K562 (cell line): ENCODE measurements at regions not wholly inside any gene's neighbourhood (a gene's known extent, or its start where the extent isn't known, plus 50 kb on each side); places are given as distances from the start of the nearest gene placed in this dataset.
"Not testable (repeated sequence)": the region's sequence is repeated elsewhere in the genome, so short reads cannot be mapped to it uniquely, and the experiment has no call there.

ENCODE experiments used
- CBX3 ChIP-seq, 2 experiments: IDR thresholded peaks; 1 replicate in 1 of 2; 2 replicates in 1 of 2; pipeline ENCODE4 v1.6.1; 2012; ENCODE audit warnings: inconsistent platforms in 2 of 2, low read length in 2 of 2, borderline replicate concordance in 1 of 2, control low read depth in 1 of 2
- CTCF ChIP-seq, 3 experiments: IDR thresholded peaks in 2 of 3; conservative IDR thresholded peaks in 1 of 3; 2 replicates each; pipeline ENCODE4 v1.5.1; 2011 to 2012; ENCODE audit warnings: low read length in 3 of 3, mild to moderate bottlenecking in 3 of 3, control low read depth in 2 of 3, improper control_type of control experiment in 1 of 3, inconsistent platforms in 1 of 3, low read depth in 1 of 3, mixed read lengths in 1 of 3, moderate library complexity in 1 of 3; ENCODE audit not compliant: insufficient read depth in 2 of 3
- FOXM1 ChIP-seq, 2 experiments: fragments of 450-650 bp in 1 of 2; sonication (generic) in 1 of 2; formaldehyde crosslinking in 1 of 2; IDR thresholded peaks; 2 replicates each; pipeline versions ENCODE4 v1.6.1 to v1.9.0; 2017 to 2022; ENCODE audit warnings: low read depth in 2 of 2, mild to moderate bottlenecking in 2 of 2, missing genetic modification reagents in 1 of 2, moderate library complexity in 1 of 2
- POLR2A ChIP-seq: fragments of 450-650 bp; conservative IDR thresholded peaks from 2 replicates; pipeline ENCODE4 v1.6.1; 2016
- SMAD3 ChIP-seq: fragments of 450-650 bp; formaldehyde crosslinking; conservative IDR thresholded peaks from 2 replicates; pipeline ENCODE4 v1.4.0; 2020; ENCODE audit warnings: mild to moderate bottlenecking
- USF2 ChIP-seq: sonication (generic); formaldehyde crosslinking; IDR thresholded peaks from 2 replicates; pipeline ENCODE4 v1.5.0; 2020; ENCODE audit warnings: missing genetic modification reagents
- ZNF143 ChIP-seq: sonication (generic); formaldehyde crosslinking; IDR thresholded peaks from 2 replicates; pipeline ENCODE4 v1.9.0; 2022; ENCODE audit warnings: mild to moderate bottlenecking, missing genetic modification reagents

- not testable (repeated sequence) for TF ChIP-seq POLR2A; CBX3 (IDR thresholded peaks at IDR 0.05; ENCODE audit: borderline replicate concordance in 1 of 2, low read length in 2 of 2); CTCF (IDR thresholded peaks at IDR 0.05 in 2 of 3, conservative IDR thresholded peaks at IDR 0.05 in 1 of 3; ENCODE audit: insufficient read depth in 2 of 3, low read depth in 1 of 3, low read length in 3 of 3); SMAD3; USF2 (CRISPR knock-in tag); FOXM1 (IDR thresholded peaks at IDR 0.05; ENCODE audit: low read depth); FOXM1 (CRISPR knock-in tag; IDR thresholded peaks at IDR 0.05; ENCODE audit: low read depth); ZNF143 (CRISPR knock-in tag)
Observed at GRCh38 chr2:91764581-91765002, 3073.1 kb downstream of the RPIA start.
